Neural progenitor cell (in vitro differentiated cells): ENCODE measurements at regions not wholly inside any gene's neighbourhood (a gene's known extent, or its start where the extent isn't known, plus 50 kb on each side); places are given as distances from the start of the nearest gene placed in this dataset.

Experiments used
- EZH2 ChIP-seq: fragments of 200-600 bp; sonication (generic); IDR thresholded peaks from 2 replicates; pipeline ENCODE4 v1.6.1; 2017; ENCODE audit warnings: antibody characterized with exemption, mild to moderate bottlenecking, moderate library complexity
- EZH2phosphoT487 ChIP-seq: fragments of 200-600 bp; sonication (generic); IDR thresholded peaks from 2 replicates; pipeline ENCODE4 v1.6.1; 2017; ENCODE audit warnings: antibody characterized with exemption
- TF ChIP-seq, protein P1 (sequence below): fragments of 200-600 bp; sonication (generic); IDR thresholded peaks from 2 replicates; pipeline ENCODE4 v1.5.1; 2017; ENCODE audit warnings: antibody characterized with exemption, mild to moderate bottlenecking

DNA sequence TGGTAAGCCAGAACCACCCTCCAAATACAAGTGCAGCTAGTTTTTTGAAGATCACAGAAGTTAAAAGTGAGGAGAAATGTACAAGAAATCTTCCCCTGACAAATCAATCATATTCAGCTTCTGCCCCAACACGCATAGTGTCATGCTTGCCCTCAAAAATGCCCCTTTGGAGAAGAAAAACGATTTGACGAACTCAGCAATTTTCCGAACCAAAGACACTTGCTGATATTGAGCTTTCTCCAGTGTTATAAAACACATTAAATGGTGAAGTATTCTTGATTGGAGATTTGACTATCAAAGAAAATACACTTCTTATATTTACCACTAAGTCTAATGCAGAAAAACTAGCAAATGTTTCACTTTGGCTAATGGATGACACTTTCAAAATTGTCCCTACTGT is 195.5 kb downstream of the ETV1 start:
- TF ChIP-seq, protein P1, sequence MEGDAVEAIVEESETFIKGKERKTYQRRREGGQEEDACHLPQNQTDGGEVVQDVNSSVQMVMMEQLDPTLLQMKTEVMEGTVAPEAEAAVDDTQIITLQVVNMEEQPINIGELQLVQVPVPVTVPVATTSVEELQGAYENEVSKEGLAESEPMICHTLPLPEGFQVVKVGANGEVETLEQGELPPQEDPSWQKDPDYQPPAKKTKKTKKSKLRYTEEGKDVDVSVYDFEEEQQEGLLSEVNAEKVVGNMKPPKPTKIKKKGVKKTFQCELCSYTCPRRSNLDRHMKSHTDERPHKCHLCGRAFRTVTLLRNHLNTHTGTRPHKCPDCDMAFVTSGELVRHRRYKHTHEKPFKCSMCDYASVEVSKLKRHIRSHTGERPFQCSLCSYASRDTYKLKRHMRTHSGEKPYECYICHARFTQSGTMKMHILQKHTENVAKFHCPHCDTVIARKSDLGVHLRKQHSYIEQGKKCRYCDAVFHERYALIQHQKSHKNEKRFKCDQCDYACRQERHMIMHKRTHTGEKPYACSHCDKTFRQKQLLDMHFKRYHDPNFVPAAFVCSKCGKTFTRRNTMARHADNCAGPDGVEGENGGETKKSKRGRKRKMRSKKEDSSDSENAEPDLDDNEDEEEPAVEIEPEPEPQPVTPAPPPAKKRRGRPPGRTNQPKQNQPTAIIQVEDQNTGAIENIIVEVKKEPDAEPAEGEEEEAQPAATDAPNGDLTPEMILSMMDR, result no peak
- TF ChIP-seq EZH2 (no peak), EZH2phosphoT487 (no peak)
